Common myeloid progenitor, CD34-positive (primary cell): ENCODE measurements at regions not wholly inside any gene's neighbourhood (a gene's known extent, or its start where the extent isn't known, plus 50 kb on each side); places are given as distances from the start of the nearest gene placed in this dataset.

Source experiments
- CTCF ChIA-PET: fragments of 350-600 bp; sonication (Branson Sonifier 250); formaldehyde crosslinking; loops from one replicate; lab custom pipeline; 2021; ENCODE audit warnings: antibody characterized with exemption; lab: Charles Lee
- POLR2A ChIA-PET: fragments of 350-600 bp; sonication (Branson Sonifier 250); formaldehyde crosslinking; loops from one replicate; lab custom pipeline; 2021; ENCODE audit warnings: antibody characterized with exemption; lab: Charles Lee
- DNase-seq, 3 donors: peaks; one replicate each; pipeline versions ENCODE4 v3.0.0 to v3.0.0-alpha.2; 2013
- H3K27ac ChIP-seq, 2 experiments: 1 replicate in 1 of 2; 2 replicates in 1 of 2; pipeline ENCODE4 v1.7.0; 2013; ENCODE audit warnings: inconsistent platforms in 2 of 2, low read length in 2 of 2, mild to moderate bottlenecking in 2 of 2, low read depth in 1 of 2, moderate library complexity in 1 of 2; ENCODE audit not compliant: severe bottlenecking in 2 of 2, insufficient read depth in 1 of 2, poor library complexity in 1 of 2
- H3K27me3 ChIP-seq, 5 experiments: replicated peaks in 2 of 5; 1 replicate in 3 of 5; 2 replicates in 2 of 5; pipeline versions ENCODE4 v1.6.1 to v1.7.0; 2013; ENCODE audit warnings: low read length in 4 of 5, mild to moderate bottlenecking in 2 of 5, moderate library complexity in 2 of 5, inconsistent platforms in 1 of 5; ENCODE audit not compliant: insufficient read depth in 5 of 5, control insufficient read depth in 4 of 5
- H3K36me3 ChIP-seq, 4 experiments: 1 replicate in 2 of 4; 2 replicates in 2 of 4; pipeline versions ENCODE4 v1.6.1 to v1.7.0; 2013; ENCODE audit warnings: low read length in 3 of 4, control low read depth in 1 of 4, mild to moderate bottlenecking in 1 of 4; ENCODE audit not compliant: control insufficient read depth in 4 of 4, insufficient read depth in 4 of 4
- H3K4me1 ChIP-seq, 4 experiments: 1 replicate in 3 of 4; 2 replicates in 1 of 4; pipeline versions ENCODE4 v1.6.1 to v1.7.1; 2013; ENCODE audit warnings: low read length in 3 of 4, mild to moderate bottlenecking in 3 of 4, control low read depth in 1 of 4, inconsistent platforms in 1 of 4, moderate library complexity in 1 of 4; ENCODE audit not compliant: control insufficient read depth in 4 of 4, insufficient read depth in 4 of 4; ENCODE audit errors: control extremely low read depth in 1 of 4
- H3K4me3 ChIP-seq, 7 experiments: 1 replicate in 4 of 7; 2 replicates in 3 of 7; pipeline versions ENCODE4 v1.5.1 to v1.7.0; 2013; ENCODE audit warnings: mild to moderate bottlenecking in 7 of 7, low read length in 6 of 7, moderate library complexity in 6 of 7, inconsistent platforms in 2 of 7, low read depth in 2 of 7, control low read depth in 1 of 7; ENCODE audit not compliant: insufficient read depth in 4 of 7, control insufficient read depth in 1 of 7; ENCODE audit errors: extremely low read depth in 1 of 7
- H3K9me3 ChIP-seq, 5 experiments: 1 replicate in 4 of 5; 2 replicates in 1 of 5; pipeline versions ENCODE4 v1.6.1 to v1.7.1; 2013; ENCODE audit warnings: low read length in 4 of 5, mild to moderate bottlenecking in 2 of 5, inconsistent platforms in 1 of 5, low read depth in 1 of 5, moderate library complexity in 1 of 5; ENCODE audit not compliant: control insufficient read depth in 4 of 5, insufficient read depth in 2 of 5; ENCODE audit errors: control extremely low read depth in 1 of 5
- WGBS: methylation state at CpG from one replicate; pipeline ENCODE4 v1.1.5; 2013; ENCODE audit not compliant: insufficient coverage; 5-methylcytosine and 5-hydroxymethylcytosine counted together

GRCh38 chr11:116693593-116694348 is 79.0 kb downstream of the BUD13 start:
- Histone ChIP-seq H3K4me1 (peaks cover 0 to 12% (median 5%) of the 10 kb centered on the region in 4 experiments), H3K27ac (no peak overlapping the region), H3K27me3 (no peaks in the 10 kb centered on the region), H3K4me3 (no peak overlapping the region), H3K36me3 (no peaks in the 10 kb centered on the region), H3K9me3 (no peaks in the 10 kb centered on the region)
- ChIA-PET POLR2A (no interaction called here), CTCF (interaction anchor here (1.3 to 1.8 kb wide), 3 partner anchors 11 to 238 kb away, joined by 4 read pairs; no protein-coding TSS in a partner anchor)
- DNase-seq: no peak
- WGBS: 86% methylated on average over 12 of the region's 16 CpGs

- CTCF ChIA-PET: interaction anchor here (1.3 to 2.4 kb wide), 2 partner anchors 181 to 479 kb away, joined by 3 to 18 read pairs; no protein-coding TSS in a partner anchor
- H3K27ac ChIP-seq: no peak overlapping the region
- DNase-seq: no peak
- H3K36me3 ChIP-seq: no peaks in the 10 kb centered on the region
- no peaks in the 10 kb centered on the region for H3K9me3 ChIP-seq
- no peak overlapping the region for H3K4me3 ChIP-seq
- POLR2A ChIA-PET: no interaction called here
- no peaks in the 10 kb centered on the region for H3K27me3 ChIP-seq
- peaks cover 0 to 12% (median 5%) of the 10 kb centered on the region in 4 experiments for H3K4me1 ChIP-seq
- 100% methylated on average over 1 of the region's 1 CpG for WGBS
These were observed 79.7 kb downstream of the BUD13 start for GRCh38 chr11:116693102-116693570.

GRCh38 chr11:116692318-116693101 is 80.3 kb downstream of the BUD13 start:
- H3K9me3 ChIP-seq: no peaks in the 10 kb centered on the region
- no peak overlapping the region for H3K27ac ChIP-seq
- H3K4me3 ChIP-seq: no peak overlapping the region
- no peaks in the 10 kb centered on the region for H3K36me3 ChIP-seq
- H3K4me1 ChIP-seq: peaks cover 0 to 12% (median 5%) of the 10 kb centered on the region in 4 experiments
- no peak for DNase-seq
- H3K27me3 ChIP-seq: no peaks in the 10 kb centered on the region
- POLR2A ChIA-PET: no interaction called here
- CTCF ChIA-PET: interaction anchor here (0.9 to 2.7 kb wide), 8 partner anchors 9 to 478 kb away, joined by 3 to 18 read pairs (median 4); no protein-coding TSS in a partner anchor
- WGBS: 86% methylated on average over 10 of the region's 16 CpGs

- Histone ChIP-seq H3K36me3 (no peaks in the 10 kb centered on the region), H3K4me1 (peaks cover 0 to 12% (median 4%) of the 10 kb centered on the region in 4 experiments), H3K27ac (no peak overlapping the region), H3K9me3 (no peaks in the 10 kb centered on the region), H3K27me3 (no peaks in the 10 kb centered on the region), H3K4me3 (no peak overlapping the region)
- ChIA-PET CTCF (interaction anchor here (0.8 to 2.7 kb wide), 14 partner anchors 9 to 478 kb away, joined by 3 to 18 read pairs (median 4); no protein-coding TSS in a partner anchor), POLR2A (interaction anchor here (0.7 kb wide), 1 partner anchor 266 kb away, joined by 3 read pairs; no protein-coding TSS in a partner anchor)
- WGBS: no CpG with 5 or more reads among the region's 10 CpGs
- DNase-seq: peak; percentile 33 to 54 (median 44)
These were observed 81.0 kb downstream of the BUD13 start for GRCh38 chr11:116691771-116692177.

- Histone ChIP-seq H3K4me3 (no peak overlapping the region), H3K27ac (no peak overlapping the region), H3K27me3 (no peaks in the 10 kb centered on the region), H3K4me1 (peaks cover 0 to 3% (median 0%) of the 10 kb centered on the region in 4 experiments), H3K9me3 (no peaks in the 10 kb centered on the region), H3K36me3 (no peaks in the 10 kb centered on the region)
- DNase-seq: peak; percentile 3 to 75 (median 42)
- CTCF ChIA-PET: interaction anchor here (0.9 to 2.7 kb wide), 6 partner anchors 7 to 83 kb away, joined by 3 to 6 read pairs (median 4); no protein-coding TSS in a partner anchor
- 60% methylated on average over 1 of the region's 9 CpGs for WGBS
- POLR2A ChIA-PET: no interaction called here
These were observed 82.2 kb downstream of the BUD13 start for GRCh38 chr11:116690611-116691010.

GRCh38 chr11:116689413-116690127 is 83.2 kb downstream of the BUD13 start:
- WGBS: 71% methylated on average over 8 of the region's 12 CpGs
- H3K27ac ChIP-seq: no peak overlapping the region
- H3K36me3 ChIP-seq: no peaks in the 10 kb centered on the region
- CTCF ChIA-PET: interaction anchor here (0.8 to 2.7 kb wide), 3 partner anchors 49 to 234 kb away, joined by 3 to 6 read pairs (median 4); no protein-coding TSS in a partner anchor
- no peak for DNase-seq
- no peak overlapping the region for H3K4me3 ChIP-seq
- H3K4me1 ChIP-seq: peaks cover 0 to 3% (median 0%) of the 10 kb centered on the region in 4 experiments
- no peaks in the 10 kb centered on the region for H3K9me3 ChIP-seq
- H3K27me3 ChIP-seq: peaks cover 0 to 3% (median 0%) of the 10 kb centered on the region in 5 experiments
- POLR2A ChIA-PET: no interaction called here
